Activated CD4-positive, alpha-beta T cell treated with anti-CD3 and anti-CD28 coated beads, Interleukin-2, Interleukin-6, amounts not matched to agents 100 ng/mL and 50 ng/mL, durations not matched to agents 16 hours and 8 hours (primary cell): ENCODE measurements at regions not wholly inside any gene's neighbourhood (a gene's known extent, or its start where the extent isn't known, plus 50 kb on each side); places are given as distances from the start of the nearest gene placed in this dataset.
A peak's percentile ranks its signal among the peaks of the same experiment; 100 is the strongest.

ENCODE experiments used
- DNase-seq: peaks from one replicate; pipeline ENCODE4 v3.0.0-alpha.2; 2020

GRCh38 chr5:56617998-56618397 lies 197.4 kb upstream of the MAP3K1 start:
- no peak for DNase-seq

GRCh38 chr5:56616454-56617160 lies 198.7 kb upstream of the MAP3K1 start:
- DNase-seq = no peak

- no peak for DNase-seq
Observed at GRCh38 chr5:56615361-56616153, 199.8 kb upstream of the MAP3K1 start.

GRCh38 chr5:56612759-56613158 lies 202.6 kb upstream of the MAP3K1 start:
- DNase-seq = peak; percentile 50

- no peak for DNase-seq
Observed at GRCh38 chr5:56612353-56612752, 203.0 kb upstream of the MAP3K1 start.

- peak; percentile 84 for DNase-seq
Observed at GRCh38 chr5:56610093-56610698, 205.2 kb upstream of the MAP3K1 start.

GRCh38 chr5:56608217-56608925 lies 207.0 kb upstream of the MAP3K1 start:
- no peak for DNase-seq

GRCh38 chr5:56607551-56607950 lies 207.8 kb upstream of the MAP3K1 start:
- DNase-seq = no peak

- no peak for DNase-seq
Observed at GRCh38 chr5:56607074-56607473, 208.3 kb upstream of the MAP3K1 start.

- no peak for DNase-seq
Observed at GRCh38 chr5:56606192-56606591, 209.2 kb upstream of the MAP3K1 start.

- no peak for DNase-seq
Observed at GRCh38 chr5:56605231-56605630, 210.1 kb upstream of the MAP3K1 start.

- no peak for DNase-seq
Observed at GRCh38 chr5:56601641-56602071, 213.7 kb upstream of the MAP3K1 start.

GRCh38 chr5:56598941-56599340 lies 216.4 kb upstream of the MAP3K1 start:
- no peak for DNase-seq

GRCh38 chr5:56596155-56596554 lies 219.2 kb upstream of the MAP3K1 start:
- DNase-seq = no peak

- DNase-seq = no peak
Observed at GRCh38 chr5:56595566-56595965, 219.8 kb upstream of the MAP3K1 start.

- no peak for DNase-seq
Observed at GRCh38 chr5:56594792-56595191, 220.6 kb upstream of the MAP3K1 start.

GRCh38 chr5:56591081-56591480 lies 224.3 kb upstream of the MAP3K1 start:
- DNase-seq = no peak

GRCh38 chr5:56589481-56589860 lies 225.9 kb upstream of the MAP3K1 start:
- no peak for DNase-seq

GRCh38 chr5:56588636-56589480 lies 226.5 kb upstream of the MAP3K1 start:
- DNase-seq = peak; percentile 55

- no peak for DNase-seq
Observed at GRCh38 chr5:56588131-56588487, 227.2 kb upstream of the MAP3K1 start.

- no peak for DNase-seq
Observed at GRCh38 chr5:56587381-56588130, 227.8 kb upstream of the MAP3K1 start.
